ENCODE measurements at regions not wholly inside any gene's neighbourhood (a gene's known extent, or its start where the extent isn't known, plus 50 kb on each side); places are given as distances from the start of the nearest gene placed in this dataset.
"Not testable (repeated sequence)": the region's sequence is repeated elsewhere in the genome, so short reads cannot be mapped to it uniquely, and the experiment has no call there.

DNA sequence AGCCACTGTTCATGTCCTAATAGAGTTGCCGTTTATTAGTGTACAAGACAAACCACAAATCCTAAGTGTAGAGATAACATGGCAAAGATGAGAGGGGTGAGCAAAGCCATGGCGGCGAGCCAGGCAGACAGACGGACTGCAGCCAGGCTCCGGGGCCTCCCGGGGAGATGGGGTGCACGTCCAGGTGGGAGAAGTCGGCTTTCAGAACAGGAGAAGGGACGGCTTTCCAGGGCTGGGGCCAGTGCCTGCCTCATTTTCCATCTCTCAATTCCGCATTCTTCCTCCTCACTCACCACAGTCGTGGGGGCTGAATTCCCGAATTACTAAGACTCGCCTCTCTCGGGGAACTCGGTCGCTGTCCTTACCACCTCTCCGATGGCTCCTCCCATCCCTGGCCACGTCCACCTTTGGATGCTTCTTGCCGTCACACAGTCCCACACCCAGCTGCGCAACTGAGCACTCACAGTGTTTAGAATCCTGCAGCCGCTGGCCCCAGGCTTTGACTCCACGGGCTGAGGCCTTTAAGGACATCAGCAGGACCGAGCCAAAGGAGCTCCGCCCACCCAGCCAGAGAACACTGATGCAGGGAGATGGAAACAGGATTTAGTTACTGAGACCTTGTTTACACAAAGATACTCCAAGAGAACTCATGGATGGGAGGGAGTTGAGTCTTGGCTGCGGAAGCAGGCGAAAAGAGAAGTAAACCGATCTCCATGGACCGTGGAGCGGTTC lies 59.7 kb downstream of the RNF112 start:
- intact Hi-C loops (cut with DNase I): no loop called here
- TF ChIP-seq POLR2A (IDR thresholded peaks at IDR 0.05): no peak
- TF ChIP-seq, protein P1, sequence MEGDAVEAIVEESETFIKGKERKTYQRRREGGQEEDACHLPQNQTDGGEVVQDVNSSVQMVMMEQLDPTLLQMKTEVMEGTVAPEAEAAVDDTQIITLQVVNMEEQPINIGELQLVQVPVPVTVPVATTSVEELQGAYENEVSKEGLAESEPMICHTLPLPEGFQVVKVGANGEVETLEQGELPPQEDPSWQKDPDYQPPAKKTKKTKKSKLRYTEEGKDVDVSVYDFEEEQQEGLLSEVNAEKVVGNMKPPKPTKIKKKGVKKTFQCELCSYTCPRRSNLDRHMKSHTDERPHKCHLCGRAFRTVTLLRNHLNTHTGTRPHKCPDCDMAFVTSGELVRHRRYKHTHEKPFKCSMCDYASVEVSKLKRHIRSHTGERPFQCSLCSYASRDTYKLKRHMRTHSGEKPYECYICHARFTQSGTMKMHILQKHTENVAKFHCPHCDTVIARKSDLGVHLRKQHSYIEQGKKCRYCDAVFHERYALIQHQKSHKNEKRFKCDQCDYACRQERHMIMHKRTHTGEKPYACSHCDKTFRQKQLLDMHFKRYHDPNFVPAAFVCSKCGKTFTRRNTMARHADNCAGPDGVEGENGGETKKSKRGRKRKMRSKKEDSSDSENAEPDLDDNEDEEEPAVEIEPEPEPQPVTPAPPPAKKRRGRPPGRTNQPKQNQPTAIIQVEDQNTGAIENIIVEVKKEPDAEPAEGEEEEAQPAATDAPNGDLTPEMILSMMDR (IDR thresholded peaks at IDR 0.05): no peak
- DNase-seq (peak; percentile 23 to 57 (median 27)), ATAC-seq (peak; percentile 62)
- Histone ChIP-seq H3K27me3 (no peaks in the 10 kb centered on the region), H3K4me1 (no peaks in the 10 kb centered on the region), H3K27ac (no peak overlapping the region), H3K9me3 (no peaks in the 10 kb centered on the region), H3K4me3 (no peak overlapping the region), H3K36me3 (replicated peaks in 1 of 2; ENCODE audit: insufficient read depth in 1 of 2, low read depth in 2 of 2) (no peaks in the 10 kb centered on the region)
- 53 to 57% methylated on average over 17 to 29 of the region's 29 CpGs for WGBS, 2 donors

DNA sequence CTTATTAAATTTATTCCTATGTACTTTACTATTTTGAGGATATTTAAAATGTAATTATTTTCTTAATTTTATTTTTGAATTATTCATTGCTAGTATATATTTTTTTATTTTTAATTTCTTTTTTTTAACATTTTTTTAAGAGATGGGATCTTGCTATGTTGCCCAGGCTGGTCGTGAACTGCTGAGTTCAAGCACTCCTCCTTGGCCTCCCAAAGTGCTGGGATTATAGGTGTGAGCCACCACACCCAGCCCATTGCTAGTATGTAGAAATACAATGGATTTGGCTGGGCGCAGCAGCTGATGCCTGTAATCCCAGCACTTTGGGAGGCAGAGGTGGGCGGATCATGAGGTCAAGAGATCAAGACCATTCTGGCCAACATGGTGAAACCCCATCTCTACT lies 59.2 kb upstream of the SLC47A1 start:
- H3K27ac ChIP-seq; H3K27me3 ChIP-seq; H3K4me3 ChIP-seq; intact Hi-C loops (cut with DNase I); H3K9me3 ChIP-seq; H3K4me1 ChIP-seq; DNase-seq; H3K36me3 ChIP-seq (replicated peaks in 1 of 2; ENCODE audit: insufficient read depth in 1 of 2, low read depth in 2 of 2); ATAC-seq: not testable (repeated sequence)
- WGBS, 2 donors: 90% methylated on average over 3 of the region's 3 CpGs

DNA sequence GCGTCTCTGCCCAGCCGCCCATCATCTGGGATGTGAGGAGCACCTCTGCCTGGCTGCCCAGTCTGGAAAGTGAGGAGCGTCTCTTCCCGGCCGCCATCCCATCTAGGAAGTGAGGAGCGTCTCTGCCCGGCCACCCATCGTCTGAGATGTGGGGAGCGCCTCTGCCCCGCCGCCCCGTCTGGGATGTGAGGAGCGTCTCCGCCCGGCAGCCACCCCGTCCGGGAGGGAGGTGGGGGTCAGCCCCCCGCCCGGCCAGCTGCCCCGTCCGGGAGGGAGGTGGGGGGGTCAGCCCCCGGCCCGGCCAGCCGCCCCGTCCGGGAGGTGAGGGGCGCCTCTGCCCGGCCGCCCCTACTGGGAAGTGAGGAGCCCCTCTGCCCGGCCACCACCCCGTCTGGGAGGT lies 57.9 kb upstream of the SLC47A1 start:
- ATAC-seq; intact Hi-C loops (cut with DNase I); H3K27ac ChIP-seq; H3K4me1 ChIP-seq; H3K27me3 ChIP-seq; DNase-seq; H3K36me3 ChIP-seq (replicated peaks in 1 of 2; ENCODE audit: insufficient read depth in 1 of 2, low read depth in 2 of 2); H3K9me3 ChIP-seq; H3K4me3 ChIP-seq: not testable (repeated sequence)
- 84% methylated on average over 11 of the region's 31 CpGs; no CpG with 5 or more reads in 1 of the 2 donors for WGBS, 2 donors

DNA sequence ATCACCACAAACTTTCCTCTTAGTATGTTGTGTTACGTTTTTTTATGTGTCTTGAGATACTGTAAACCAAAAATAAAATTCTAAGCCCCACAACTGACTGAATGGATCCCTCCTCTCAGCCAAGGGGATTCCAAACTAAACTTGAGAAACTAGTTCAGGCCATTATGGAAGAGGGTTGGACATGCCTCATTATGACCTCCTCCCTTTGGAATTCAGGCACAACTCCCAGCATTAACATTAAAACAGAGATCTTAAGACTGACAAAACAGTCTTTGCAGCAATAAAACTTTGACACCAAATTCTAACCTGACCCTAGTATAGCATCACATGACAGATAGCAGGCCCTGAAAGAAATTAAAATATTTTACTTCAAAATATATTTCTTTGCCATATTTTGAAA lies 51.1 kb upstream of the SLC47A1 start:
- H3K9me3 ChIP-seq: no peaks in the 10 kb centered on the region
- intact Hi-C loops (cut with DNase I): no loop called here
- no peak overlapping the region for H3K27ac ChIP-seq
- no peak overlapping the region for H3K4me3 ChIP-seq
- no peaks in the 10 kb centered on the region for H3K4me1 ChIP-seq
- no peaks in the 10 kb centered on the region for H3K36me3 ChIP-seq (replicated peaks in 1 of 2; ENCODE audit: insufficient read depth in 1 of 2, low read depth in 2 of 2)
- 50 to 58% methylated on average over 1 of the region's 1 CpG for WGBS, 2 donors
- ATAC-seq (no peak), DNase-seq (no peak)
- H3K27me3 ChIP-seq: no peaks in the 10 kb centered on the region
- TF ChIP-seq, protein P1 (IDR thresholded peaks at IDR 0.05): no peak
- TF ChIP-seq POLR2A (IDR thresholded peaks at IDR 0.05): no peak
